ENCODE measurements at regions not wholly inside any gene's neighbourhood (a gene's known extent, or its start where the extent isn't known, plus 50 kb on each side); places are given as distances from the start of the nearest gene placed in this dataset.

- Histone ChIP-seq H3K4me3 (replicated peaks in 1 of 3) (no peak overlapping the region), H3K27ac (no peak overlapping the region), H3K36me3 (no peaks in the 10 kb centered on the region), H3K4me1 (peaks cover 14 to 20% of the 10 kb centered on the region in 2 donors), H3K27me3 (no peaks in the 10 kb centered on the region), H3K9me3 (no peaks in the 10 kb centered on the region)
- intact Hi-C loops (cut with DNase I): no loop called here
- WGBS, 2 donors: 70 to 72% methylated on average over 5 of the region's 5 CpGs
- TF ChIP-seq POLR2A (IDR thresholded peaks at IDR 0.05) (no peak), CTCF (IDR thresholded peaks at IDR 0.05) (no peak)
- DNase-seq: peak; percentile 9 to 20
These were observed 182.7 kb upstream of the CCN2 start for GRCh38 chr6:132133736-132134445.

- Histone ChIP-seq H3K9me3 (no peaks in the 10 kb centered on the region), H3K36me3 (no peaks in the 10 kb centered on the region), H3K27me3 (no peaks in the 10 kb centered on the region), H3K4me1 (peaks cover 14 to 20% of the 10 kb centered on the region in 2 donors), H3K27ac (peak overlapping the region in 2 of 3 donors; percentile 19 to 30), H3K4me3 (replicated peaks in 1 of 3) (no peak overlapping the region)
- intact Hi-C loops (cut with DNase I): no loop called here
- no peak for DNase-seq
- TF ChIP-seq CTCF (IDR thresholded peaks at IDR 0.05) (no peak), POLR2A (IDR thresholded peaks at IDR 0.05) (no peak)
- 74 to 89% methylated on average over 3 of the region's 3 CpGs for WGBS, 2 donors
These were observed 181.9 kb upstream of the CCN2 start for GRCh38 chr6:132132924-132133639.

- H3K4me1 ChIP-seq: peaks cover 14 to 20% of the 10 kb centered on the region in 2 donors
- TF ChIP-seq CTCF (IDR thresholded peaks at IDR 0.05) (no peak), POLR2A (IDR thresholded peaks at IDR 0.05) (no peak)
- intact Hi-C loops (cut with DNase I): no loop called here
- H3K27me3 ChIP-seq: no peaks in the 10 kb centered on the region
- WGBS, 2 donors: 10 to 11% methylated on average over 2 of the region's 2 CpGs
- peak; percentile 17 to 37 for DNase-seq
- no peaks in the 10 kb centered on the region for H3K9me3 ChIP-seq
- no peaks in the 10 kb centered on the region for H3K36me3 ChIP-seq
- H3K4me3 ChIP-seq (replicated peaks in 1 of 3): no peak overlapping the region
- peak overlapping the region in 2 of 3 donors; percentile 19 to 30 for H3K27ac ChIP-seq
These were observed 181.2 kb upstream of the CCN2 start for GRCh38 chr6:132132422-132132821.

GRCh38 chr6:132131758-132132157 is 180.6 kb upstream of the CCN2 start:
- Histone ChIP-seq H3K36me3 (no peaks in the 10 kb centered on the region), H3K4me3 (replicated peaks in 1 of 3) (no peak overlapping the region), H3K4me1 (peaks cover 14 to 20% of the 10 kb centered on the region in 2 donors), H3K9me3 (no peaks in the 10 kb centered on the region), H3K27me3 (no peaks in the 10 kb centered on the region), H3K27ac (peak overlapping the region in 2 of 3 donors; percentile 28 to 30)
- DNase-seq: no peak
- TF ChIP-seq CTCF (IDR thresholded peaks at IDR 0.05) (no peak), POLR2A (IDR thresholded peaks at IDR 0.05) (no peak)
- 76 to 80% methylated on average over 2 of the region's 2 CpGs for WGBS, 2 donors
- intact Hi-C loops (cut with DNase I): no loop called here

GRCh38 chr6:132131351-132131750 is 180.2 kb upstream of the CCN2 start:
- Histone ChIP-seq H3K4me1 (peaks cover 14 to 20% of the 10 kb centered on the region in 2 donors), H3K36me3 (no peaks in the 10 kb centered on the region), H3K27me3 (no peaks in the 10 kb centered on the region), H3K9me3 (no peaks in the 10 kb centered on the region), H3K27ac (peak overlapping the region in 2 of 3 donors; percentile 21 to 28), H3K4me3 (replicated peaks in 1 of 3) (no peak overlapping the region)
- intact Hi-C loops (cut with DNase I): no loop called here
- DNase-seq: no peak
- WGBS, 2 donors: 75 to 80% methylated on average over 3 of the region's 3 CpGs
- no peak for TF ChIP-seq POLR2A (IDR thresholded peaks at IDR 0.05)

All from thyroid gland (tissue), 4 donors.